Esophagus muscularis mucosa (tissue), 4 donors: ENCODE measurements at regions not wholly inside any gene's neighbourhood (a gene's known extent, or its start where the extent isn't known, plus 50 kb on each side); places are given as distances from the start of the nearest gene placed in this dataset.

ENCODE experiments used
- EP300 ChIP-seq: sonication (generic); formaldehyde crosslinking; IDR thresholded peaks from one replicate; pipeline ENCODE4 v1.6.1; 2017; ENCODE audit warnings: antibody characterized with exemption
- POLR2A ChIP-seq: fragments of 450-650 bp; IDR thresholded peaks from one replicate; pipeline ENCODE4 v1.6.1; 2017; ENCODE audit warnings: antibody characterized with exemption, moderate library complexity, mild to moderate bottlenecking, low read depth
- TF ChIP-seq, protein P1 (sequence below), 3 experiments: fragments of 200-600 bp in 2 of 3; fragments of 450-650 bp in 1 of 3; sonication (generic) in 2 of 3; IDR thresholded peaks; one replicate each; pipeline ENCODE4 v1.5.1; 2017 to 2019; ENCODE audit warnings: antibody characterized with exemption in 3 of 3, mild to moderate bottlenecking in 2 of 3, moderate library complexity in 1 of 3

GRCh38 chr2:220293966-220294365 is 666.5 kb downstream of the SLC4A3 start:
- TF ChIP-seq, protein P1, sequence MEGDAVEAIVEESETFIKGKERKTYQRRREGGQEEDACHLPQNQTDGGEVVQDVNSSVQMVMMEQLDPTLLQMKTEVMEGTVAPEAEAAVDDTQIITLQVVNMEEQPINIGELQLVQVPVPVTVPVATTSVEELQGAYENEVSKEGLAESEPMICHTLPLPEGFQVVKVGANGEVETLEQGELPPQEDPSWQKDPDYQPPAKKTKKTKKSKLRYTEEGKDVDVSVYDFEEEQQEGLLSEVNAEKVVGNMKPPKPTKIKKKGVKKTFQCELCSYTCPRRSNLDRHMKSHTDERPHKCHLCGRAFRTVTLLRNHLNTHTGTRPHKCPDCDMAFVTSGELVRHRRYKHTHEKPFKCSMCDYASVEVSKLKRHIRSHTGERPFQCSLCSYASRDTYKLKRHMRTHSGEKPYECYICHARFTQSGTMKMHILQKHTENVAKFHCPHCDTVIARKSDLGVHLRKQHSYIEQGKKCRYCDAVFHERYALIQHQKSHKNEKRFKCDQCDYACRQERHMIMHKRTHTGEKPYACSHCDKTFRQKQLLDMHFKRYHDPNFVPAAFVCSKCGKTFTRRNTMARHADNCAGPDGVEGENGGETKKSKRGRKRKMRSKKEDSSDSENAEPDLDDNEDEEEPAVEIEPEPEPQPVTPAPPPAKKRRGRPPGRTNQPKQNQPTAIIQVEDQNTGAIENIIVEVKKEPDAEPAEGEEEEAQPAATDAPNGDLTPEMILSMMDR (IDR thresholded peaks at IDR 0.05) = no peak
- TF ChIP-seq POLR2A (no peak), EP300 (no peak)
